GM21367 (cell line): ENCODE measurements at regions not wholly inside any gene's neighbourhood (a gene's known extent, or its start where the extent isn't known, plus 50 kb on each side); places are given as distances from the start of the nearest gene placed in this dataset.

Source experiments
- ATAC-seq: cut with Tn5 transposase; IDR thresholded peaks from one replicate; pipeline ENCODE4 v1.9.1; 2021; ENCODE audit not compliant: unreplicated experiment

DNA sequence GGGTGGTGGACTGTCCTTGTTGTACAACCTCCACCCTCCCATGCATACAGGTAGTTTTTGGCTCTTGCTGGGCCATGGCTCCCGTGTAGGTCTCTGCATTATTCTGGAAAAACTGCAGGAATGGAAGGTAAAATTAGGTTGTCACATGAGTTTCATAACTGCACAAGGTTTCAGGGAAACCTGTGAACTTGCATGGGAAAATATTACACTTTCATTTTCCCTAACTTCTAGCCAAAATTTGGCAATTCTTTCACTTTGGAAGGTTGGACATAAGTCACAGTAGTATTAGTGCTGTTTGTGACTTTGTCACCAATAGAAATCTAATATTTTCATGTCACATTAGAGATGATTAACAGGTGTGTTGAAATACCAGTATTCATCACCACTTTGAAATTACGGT lies 118.1 kb upstream of the MGAT5 start:
- no peak for ATAC-seq

DNA sequence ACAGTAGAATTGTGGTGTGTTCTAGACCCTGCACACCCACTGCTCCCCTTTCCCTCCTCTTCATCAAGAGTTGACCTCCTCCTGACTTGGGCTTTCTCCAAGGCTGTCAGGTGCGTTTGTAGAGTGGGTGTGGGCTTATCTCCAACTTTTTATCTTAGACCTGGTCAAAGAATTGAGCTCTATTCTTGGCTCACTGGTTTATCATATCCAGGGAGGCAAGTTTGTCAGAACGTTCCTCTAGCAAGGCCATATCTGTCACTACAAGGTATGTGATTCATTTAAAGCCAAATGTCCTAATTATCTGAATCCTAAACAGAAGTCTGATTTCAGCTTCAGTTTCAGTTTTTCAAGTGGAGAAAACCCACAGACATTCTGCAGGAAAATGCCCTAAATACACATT lies 117.1 kb upstream of the MGAT5 start:
- no peak for ATAC-seq

DNA sequence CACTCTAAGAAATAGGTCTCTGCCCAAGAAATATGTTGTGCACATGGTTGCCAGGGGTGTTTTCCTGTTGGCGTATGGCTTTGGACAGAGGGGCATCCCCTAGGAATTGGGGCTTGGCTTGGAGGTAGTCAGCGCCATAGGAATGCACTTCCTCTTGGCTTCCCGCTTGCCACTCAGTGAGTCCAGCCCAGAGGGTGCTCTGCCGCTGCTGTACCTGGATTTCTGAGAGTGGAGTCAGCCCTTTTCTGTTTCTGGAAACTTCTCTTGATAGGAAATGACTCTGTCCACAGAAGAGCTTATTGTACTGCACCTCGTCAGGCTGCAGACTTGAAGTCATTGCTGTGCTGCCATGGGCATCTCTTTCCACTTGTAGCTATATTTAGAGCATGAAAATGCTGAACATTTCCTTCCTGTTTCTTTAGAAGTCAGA lies 116.7 kb upstream of the MGAT5 start:
- no peak for ATAC-seq

DNA sequence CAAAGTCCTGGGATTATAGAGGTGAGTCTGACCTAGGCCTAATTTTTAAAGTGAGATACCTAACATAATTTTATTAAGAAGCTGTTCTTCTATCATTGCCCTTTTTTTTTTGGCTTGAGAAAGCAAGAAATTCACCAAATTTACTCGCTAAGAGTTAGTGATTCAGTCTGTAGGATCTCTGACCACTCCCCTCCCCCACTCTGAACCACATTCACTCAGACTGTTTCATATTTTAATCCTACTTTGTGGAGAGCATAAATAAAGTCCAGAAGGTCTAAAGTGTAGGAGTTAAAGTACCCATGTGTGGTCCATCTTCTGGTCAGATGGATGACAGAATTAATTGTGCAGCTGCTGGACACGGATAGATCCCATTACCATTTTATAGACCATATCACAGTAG lies 115.8 kb upstream of the MGAT5 start:
- no peak for ATAC-seq

DNA sequence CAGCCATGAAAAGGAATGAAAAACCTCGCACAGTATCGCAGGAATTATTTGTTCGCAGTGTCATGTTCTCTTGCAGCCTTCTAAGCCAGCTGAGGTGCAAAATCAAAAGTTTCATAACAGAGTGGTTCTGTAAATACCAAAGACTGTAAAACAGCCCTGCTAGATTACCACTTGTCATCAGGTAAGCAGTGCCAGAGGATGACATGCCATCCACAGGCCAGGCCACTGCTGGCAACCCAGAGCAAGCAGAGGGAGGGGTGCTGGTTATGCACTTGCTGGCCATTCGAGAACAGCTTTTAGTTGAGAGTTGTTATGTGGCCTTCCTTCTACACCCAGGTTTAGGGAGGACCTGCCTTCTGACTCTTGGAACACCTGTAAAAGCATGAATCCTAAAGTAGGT lies 114.3 kb upstream of the MGAT5 start:
- no peak for ATAC-seq

- ATAC-seq, result no peak
These were observed 113.6 kb upstream of the MGAT5 start for GRCh38 chr2:134140251-134140661.

- ATAC-seq, result no peak
These were observed 112.1 kb upstream of the MGAT5 start for GRCh38 chr2:134141598-134142340.

DNA sequence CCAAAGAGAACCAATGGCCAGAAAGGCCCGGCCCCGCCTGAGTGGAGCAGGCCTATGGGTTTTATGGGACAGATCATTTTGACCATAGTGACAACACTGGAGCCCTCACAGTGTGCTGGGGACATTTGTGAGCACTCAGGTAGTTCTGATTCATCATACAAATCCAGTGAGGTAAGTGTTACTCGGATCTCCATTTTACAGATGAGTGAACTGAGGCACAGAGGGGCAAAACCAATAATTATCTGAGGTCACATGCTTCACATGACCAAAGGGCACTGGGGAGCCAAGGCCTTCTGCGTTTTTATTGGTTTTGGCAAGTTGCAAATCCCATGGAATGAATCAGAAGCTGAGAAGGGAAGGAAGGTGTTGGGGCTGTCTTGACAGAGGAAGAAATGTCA lies 111.5 kb upstream of the MGAT5 start:
- ATAC-seq, result no peak

DNA sequence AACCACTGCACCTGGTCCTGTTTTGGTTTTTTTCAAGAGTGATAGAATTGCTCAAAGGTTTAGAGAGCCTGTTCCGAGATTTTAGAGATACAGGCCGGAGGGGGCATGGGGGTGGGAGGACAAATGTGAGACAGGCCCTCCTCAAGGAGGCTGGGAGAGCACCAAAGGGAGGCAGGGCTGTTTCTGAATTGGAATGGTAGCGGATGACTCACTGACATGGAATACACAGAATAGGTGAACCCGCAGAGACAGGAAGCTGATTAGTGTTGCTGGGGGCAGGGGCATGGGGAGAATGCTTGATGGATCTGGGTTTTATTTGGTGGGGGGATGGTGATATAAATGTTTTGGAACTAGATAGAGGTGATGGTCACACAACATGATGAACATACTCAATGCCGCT lies 111.0 kb upstream of the MGAT5 start:
- no peak for ATAC-seq

DNA sequence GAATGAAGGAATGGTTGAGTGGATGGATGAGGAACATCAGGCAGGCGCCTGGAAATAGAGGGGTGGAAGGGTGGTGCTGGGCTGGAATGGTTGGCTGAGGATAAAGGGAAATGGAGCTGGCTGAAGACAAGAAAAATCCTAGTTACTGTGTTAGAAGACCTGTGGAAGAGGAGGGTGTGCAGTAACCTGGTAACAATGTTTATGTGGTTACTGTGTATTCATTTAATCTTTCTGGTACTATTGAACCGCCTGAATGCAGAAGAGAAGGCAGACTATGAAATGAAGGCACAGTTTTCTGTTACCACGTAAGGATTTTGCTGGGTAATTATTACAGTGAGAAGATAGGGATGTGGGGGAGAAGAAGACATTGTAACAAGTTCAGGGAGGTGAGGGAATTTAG lies 110.3 kb upstream of the MGAT5 start:
- ATAC-seq, result no peak

- no peak for ATAC-seq
These were observed 109.7 kb upstream of the MGAT5 start for GRCh38 chr2:134144081-134144596.

- ATAC-seq, result no peak
These were observed 109.2 kb upstream of the MGAT5 start for GRCh38 chr2:134144651-134145050.

DNA sequence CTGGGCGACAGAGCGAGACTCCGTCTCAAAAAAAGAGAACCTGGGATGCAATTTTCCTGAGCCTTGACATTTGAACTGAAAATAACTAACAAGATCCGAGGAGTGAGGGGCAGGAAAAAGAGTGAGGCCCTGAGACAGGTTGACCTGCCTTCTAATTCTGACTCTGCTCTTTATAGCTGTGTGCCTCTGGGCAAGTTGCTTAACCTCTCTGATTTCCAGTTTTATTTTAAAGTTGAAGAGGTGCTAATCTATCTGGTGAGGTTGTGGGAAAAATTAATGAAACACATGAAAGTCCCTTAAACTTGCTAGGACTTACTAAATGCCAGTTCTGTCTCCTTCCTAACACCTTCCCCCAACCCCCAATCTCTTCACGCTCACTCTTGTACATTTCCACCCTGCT lies 108.4 kb upstream of the MGAT5 start:
- ATAC-seq, result no peak

DNA sequence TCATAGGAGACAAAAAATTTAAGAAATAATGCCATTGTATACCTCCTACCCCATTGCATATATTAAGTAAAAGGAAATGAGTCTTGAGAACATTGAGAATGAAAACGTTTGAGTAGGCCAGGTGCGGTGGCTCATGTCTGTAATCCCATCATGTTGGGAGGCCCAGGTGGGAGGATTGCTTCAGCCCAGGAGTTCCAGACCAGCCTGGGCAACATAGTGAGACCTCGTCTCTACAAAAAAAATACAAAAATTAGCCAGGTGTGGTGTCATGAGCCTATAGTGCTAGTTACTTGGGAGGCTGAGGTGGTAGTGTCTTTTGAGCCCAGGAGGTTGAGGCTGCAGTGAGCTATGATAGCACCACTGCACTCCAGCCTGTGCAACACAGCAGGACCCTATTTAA lies 107.7 kb upstream of the MGAT5 start:
- ATAC-seq, result no peak

DNA sequence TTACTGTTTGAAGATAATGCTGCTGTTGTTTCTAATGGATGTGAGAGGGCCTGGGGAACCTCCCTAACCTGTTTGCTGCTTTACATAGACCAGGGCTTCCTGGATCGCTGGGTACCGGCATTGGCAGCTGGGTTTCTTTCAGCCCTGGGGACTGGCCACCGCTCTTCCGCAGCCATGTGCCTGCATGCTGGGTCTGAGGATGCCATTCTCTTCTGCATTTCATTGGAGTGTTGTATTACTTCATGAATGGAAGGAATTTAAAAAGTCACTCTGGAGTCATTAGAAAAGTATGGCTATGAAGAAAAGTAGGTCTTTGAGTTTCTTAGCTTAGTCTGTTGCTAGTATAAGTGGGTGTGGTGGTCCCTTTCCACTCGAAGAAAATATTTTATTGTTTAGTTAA lies 107.3 kb upstream of the MGAT5 start:
- ATAC-seq, result no peak

DNA sequence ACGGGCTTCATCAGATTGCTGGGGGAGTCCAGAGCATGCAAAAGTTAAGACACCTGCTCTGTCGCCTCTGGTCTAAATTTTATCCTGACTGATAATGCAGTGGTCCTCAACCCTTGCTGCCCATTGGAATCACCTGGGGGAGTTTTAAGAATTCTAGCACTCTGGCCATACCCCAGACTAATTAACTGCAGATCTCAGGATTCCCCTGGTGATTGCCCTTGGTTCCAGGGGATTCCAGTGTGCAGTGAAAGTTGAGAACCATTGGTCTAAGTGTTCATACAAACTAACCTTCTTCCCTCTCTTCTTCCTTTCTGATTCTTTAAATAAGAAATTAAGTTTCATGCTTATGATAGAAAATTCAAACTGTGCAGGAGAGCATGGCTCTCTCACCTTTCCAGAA lies 105.7 kb upstream of the MGAT5 start:
- ATAC-seq, result no peak

- no peak for ATAC-seq
These were observed 104.9 kb upstream of the MGAT5 start for GRCh38 chr2:134148843-134149472.

DNA sequence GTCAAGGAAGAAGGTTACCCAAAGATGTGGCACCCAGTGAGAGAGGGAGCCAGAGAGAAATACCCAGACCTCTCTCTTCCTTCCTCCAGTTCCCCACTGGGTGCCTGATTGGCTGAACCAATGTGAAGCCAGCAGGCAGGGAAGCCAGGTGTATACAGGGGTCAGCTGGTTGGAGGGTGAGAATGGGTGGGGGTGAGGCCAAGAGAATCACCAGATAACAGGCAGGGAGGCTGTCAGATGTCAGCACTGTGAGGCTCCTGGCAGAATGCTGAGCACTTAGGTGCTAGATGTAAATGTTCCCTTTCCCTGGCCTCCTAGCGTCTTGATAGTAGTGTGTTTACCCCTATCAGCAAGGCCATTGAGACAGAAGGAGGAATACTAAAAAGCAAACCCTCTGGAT lies 104.0 kb upstream of the MGAT5 start:
- ATAC-seq, result no peak

DNA sequence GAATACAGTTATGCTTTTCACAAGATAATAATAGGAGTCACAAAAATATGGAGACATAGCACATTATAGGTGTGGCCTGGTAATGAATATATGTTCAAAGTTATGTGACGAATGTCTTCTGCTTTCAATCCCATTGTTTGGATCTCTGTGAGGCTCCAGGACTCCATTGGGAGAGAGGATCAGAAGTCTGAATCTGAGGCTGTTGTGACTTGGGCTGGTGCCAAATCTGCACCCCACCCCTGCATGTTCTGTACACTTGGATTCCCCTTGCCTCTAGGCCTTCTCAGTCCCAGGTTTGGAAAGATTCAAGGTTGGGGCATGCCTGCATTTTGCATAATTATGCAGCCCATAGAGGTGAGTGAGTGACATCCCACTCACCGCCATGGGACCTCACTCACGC lies 103.1 kb upstream of the MGAT5 start:
- ATAC-seq, result no peak

GRCh38 chr2:134152045-134153010 lies 101.5 kb upstream of the MGAT5 start:
- no peak for ATAC-seq

GRCh38 chr2:134153294-134153880 lies 100.5 kb upstream of the MGAT5 start:
- no peak for ATAC-seq
